Uterus (tissue), 2 donors: ENCODE measurements at regions not wholly inside any gene's neighbourhood (a gene's known extent, or its start where the extent isn't known, plus 50 kb on each side); places are given as distances from the start of the nearest gene placed in this dataset.

Experiments used
- CTCF ChIP-seq, 4 experiments: fragments of 200-600 bp in 2 of 4; fragments of 450-650 bp in 2 of 4; sonication (generic) in 2 of 4; IDR thresholded peaks; one replicate each; pipeline ENCODE4 v1.5.1; 2016 to 2019; ENCODE audit warnings: antibody characterized with exemption in 4 of 4, mild to moderate bottlenecking in 2 of 4, moderate library complexity in 1 of 4
- POLR2A ChIP-seq, 2 donors: fragments of 450-650 bp; IDR thresholded peaks; one replicate each; pipeline ENCODE4 v1.6.1; 2016; ENCODE audit warnings: antibody characterized with exemption in 2 of 2, mild to moderate bottlenecking in 1 of 2, moderate library complexity in 1 of 2

- TF ChIP-seq CTCF (IDR thresholded peaks at IDR 0.05) = no peak
- no peak for TF ChIP-seq POLR2A (IDR thresholded peaks at IDR 0.05)
Observed at GRCh38 chr10:58989486-58990039, 186.9 kb upstream of the PHYHIPL start.
